T-helper 1 cell (primary cell): ENCODE measurements at regions not wholly inside any gene's neighbourhood (a gene's known extent, or its start where the extent isn't known, plus 50 kb on each side); places are given as distances from the start of the nearest gene placed in this dataset.

Source experiments
- DNase-seq, 5 donors: peaks; one replicate each; pipeline ENCODE4 v3.0.0-alpha.2; 2012 to 2020

- no peak for DNase-seq
These were observed 178.8 kb upstream of the HDAC4 start for GRCh38 chr2:239579524-239580198.

- no peak for DNase-seq
These were observed 178.3 kb upstream of the HDAC4 start for GRCh38 chr2:239579081-239579480.

DNA sequence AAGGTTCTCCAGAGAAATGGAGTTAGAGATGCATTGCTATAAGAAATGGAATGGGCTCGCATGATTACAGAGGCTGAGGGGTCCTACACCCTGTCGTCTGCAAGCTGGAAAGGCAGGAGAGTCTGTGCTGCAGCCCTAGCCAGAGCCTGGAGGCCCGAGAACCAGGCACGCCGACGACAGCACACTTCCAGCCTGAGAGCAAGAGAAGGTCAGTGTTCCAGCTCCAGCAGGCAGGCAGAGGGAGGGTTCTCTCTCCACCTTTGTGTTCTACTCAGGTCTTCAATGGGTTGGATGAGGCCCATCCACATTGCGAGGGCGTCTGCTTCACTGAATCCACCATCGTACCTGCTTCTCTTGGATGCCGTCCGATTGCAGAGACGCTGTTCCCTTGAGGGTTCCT is 177.6 kb upstream of the HDAC4 start:
- DNase-seq, result no peak

DNA sequence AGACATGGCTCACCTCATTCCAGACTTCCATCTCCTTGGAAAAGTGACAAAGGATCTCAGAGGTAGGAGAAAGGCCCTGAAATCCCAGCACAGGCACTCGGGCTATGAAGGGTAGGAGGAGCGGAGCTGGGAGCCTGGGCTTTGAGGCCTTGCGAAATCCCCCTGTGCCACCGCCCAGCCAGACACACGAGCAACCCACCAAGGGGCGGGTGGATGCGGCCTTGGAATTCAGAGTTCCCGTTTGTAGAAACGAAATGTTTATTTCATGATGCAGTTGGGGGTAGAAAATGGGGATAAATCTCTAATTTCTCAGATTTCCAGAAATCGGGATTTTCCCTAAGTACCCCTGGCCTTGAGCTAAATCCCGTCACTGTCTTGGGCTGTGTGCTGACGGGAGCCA is 177.1 kb upstream of the HDAC4 start:
- DNase-seq, result no peak

- no peak for DNase-seq
These were observed 176.2 kb upstream of the HDAC4 start for GRCh38 chr2:239576784-239577685.

- no peak for DNase-seq
These were observed 175.2 kb upstream of the HDAC4 start for GRCh38 chr2:239575931-239576445.

DNA sequence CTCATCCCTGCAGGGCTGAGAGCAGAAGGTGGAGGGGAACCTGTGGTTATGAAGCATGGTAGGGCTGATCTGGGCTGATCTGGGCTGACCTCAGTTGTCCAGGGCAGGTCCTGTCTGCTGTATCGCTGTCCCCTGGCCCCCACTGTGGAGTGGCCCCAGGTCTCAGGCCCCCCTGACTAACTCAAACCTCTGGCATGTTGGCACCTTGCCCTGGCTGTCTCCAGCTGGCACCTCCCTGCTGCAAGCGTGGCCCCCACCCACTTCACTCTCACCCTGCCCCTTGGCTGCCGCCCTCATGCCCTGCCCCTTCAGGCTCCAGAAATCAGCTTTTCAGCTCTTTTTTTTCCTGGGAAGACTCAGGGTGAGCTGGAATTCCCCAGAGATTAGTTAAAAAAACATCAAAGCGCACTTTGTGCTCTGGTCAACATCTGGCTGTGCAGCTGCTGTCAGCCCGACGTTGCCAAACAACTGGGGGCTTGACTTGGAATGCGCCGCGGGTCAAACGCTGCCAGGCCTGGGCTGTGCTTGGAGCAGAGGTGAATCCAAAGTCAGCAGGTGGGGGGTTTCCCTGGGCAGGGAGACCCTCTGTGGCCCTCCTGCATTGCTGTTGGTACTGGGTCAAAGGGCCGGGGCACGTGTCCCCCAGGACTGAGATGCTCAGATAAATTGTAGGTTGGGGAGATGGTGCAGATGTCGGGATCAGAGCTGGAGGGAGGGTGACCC is 173.8 kb upstream of the HDAC4 start:
- DNase-seq, result no peak

DNA sequence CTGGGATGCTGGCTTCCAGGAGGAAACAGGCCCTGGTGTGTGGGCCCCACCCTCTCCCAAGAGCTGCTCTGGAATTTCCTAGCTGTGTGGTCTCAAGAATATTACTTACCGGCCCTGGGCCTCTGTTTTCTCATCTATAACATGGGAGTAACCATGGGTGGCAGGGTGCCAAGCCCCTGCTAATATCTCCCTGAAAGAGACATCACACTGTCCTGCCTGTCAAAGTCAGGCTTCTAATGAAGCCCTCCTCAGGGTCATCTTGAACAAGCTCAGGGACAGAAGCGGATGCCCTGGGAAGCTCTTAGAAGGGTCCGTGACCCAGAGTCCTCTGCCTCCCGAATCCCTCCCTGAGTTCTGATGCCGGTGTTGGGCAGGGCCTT is 173.2 kb upstream of the HDAC4 start:
- DNase-seq, result no peak

GRCh38 chr2:239570971-239571520 is 170.2 kb upstream of the HDAC4 start:
- no peak for DNase-seq

GRCh38 chr2:239570216-239570925 is 169.6 kb upstream of the HDAC4 start:
- no peak for DNase-seq

GRCh38 chr2:239569401-239570090 is 168.7 kb upstream of the HDAC4 start:
- no peak for DNase-seq

- no peak for DNase-seq
These were observed 167.8 kb upstream of the HDAC4 start for GRCh38 chr2:239568601-239569000.

DNA sequence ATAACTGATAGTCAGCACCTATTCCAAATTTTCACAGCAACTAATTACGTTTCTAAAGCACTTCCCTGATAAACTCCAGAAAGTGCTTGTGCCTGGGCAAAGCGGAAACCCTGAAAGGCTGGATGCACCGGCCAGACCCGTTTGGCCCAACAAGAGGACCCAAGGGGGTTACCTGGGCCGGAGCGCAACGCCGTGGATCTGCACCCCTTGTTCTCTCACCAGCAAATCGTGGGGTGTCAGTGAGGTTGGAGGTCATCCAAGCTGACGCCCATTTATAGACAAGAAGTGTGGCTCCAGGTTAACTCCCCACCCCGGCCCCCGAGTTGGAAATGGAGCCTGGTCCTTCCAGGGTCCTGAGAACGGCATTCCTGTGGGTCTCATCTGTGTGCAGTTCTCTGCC is 167.0 kb upstream of the HDAC4 start:
- no peak for DNase-seq

DNA sequence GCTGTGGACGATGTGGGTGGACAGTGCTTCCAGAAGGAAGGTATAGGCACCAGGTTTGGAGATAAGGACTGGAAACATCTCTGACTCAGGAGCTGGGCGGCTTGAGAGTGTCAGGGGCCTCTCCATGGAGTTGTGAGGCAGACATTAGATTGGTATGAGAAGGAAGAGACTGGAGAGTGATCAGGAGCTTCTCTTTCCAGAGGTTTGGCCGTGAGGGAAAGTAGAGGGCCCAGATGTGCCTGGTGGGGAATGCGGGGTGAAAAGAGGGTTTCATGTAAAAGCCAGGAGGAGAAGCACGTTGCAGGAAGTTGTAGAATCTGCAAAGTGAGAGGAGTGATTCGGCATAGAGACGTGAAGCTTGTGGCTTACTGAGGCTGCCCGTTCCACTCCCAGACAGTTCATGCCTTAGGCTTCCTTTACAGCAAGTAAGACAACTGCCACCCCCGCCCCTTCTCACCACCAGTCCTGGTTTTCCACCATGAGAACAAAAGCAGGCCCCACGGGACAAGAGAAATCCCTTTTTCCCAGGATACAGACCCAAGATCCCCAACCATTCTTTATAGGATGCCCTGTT is 166.3 kb upstream of the HDAC4 start:
- no peak for DNase-seq

DNA sequence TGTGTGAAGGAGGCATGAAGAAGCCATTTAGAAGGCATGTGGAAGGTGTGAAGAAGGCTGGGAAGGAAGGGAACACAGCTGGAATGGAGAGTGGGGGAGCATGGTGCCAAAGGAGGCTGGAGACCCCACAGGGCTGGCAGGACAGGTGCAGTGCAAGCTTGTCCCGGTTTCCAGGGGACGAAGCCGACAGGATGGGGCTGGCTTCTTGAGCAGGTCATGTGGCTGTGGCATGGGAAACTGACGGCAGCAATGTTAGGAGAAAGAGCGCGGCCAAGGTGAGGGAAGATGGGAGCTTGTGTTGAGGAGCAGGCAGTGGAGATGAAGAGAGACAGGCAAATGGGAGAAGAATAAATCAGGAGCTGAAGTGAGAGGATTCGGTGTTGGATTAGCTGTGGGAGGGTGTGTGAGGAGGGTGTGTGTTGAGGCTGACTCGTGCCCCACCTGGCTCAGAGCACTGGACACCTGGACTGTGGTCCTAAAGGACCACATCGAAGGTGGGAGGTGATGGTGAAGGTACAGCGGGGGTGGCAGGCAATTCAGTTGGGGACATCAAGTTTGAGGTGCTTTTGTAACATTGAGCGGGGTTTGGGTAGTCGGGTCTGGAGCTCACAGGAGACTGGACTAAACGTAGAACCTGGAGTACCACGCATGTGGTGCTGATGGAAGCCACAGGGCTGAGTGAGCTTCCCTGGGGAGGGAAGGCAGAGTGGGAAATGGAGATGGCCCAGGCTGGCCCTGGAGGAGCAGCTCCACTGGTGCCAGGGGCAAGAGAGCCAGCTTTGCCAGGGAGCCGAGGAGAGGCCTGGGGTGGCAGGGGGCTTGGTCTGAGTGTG is 165.6 kb upstream of the HDAC4 start:
- DNase-seq, result no peak

GRCh38 chr2:239564587-239564986 is 163.8 kb upstream of the HDAC4 start:
- DNase-seq, result no peak

- no peak for DNase-seq
These were observed 162.7 kb upstream of the HDAC4 start for GRCh38 chr2:239563561-239563960.

DNA sequence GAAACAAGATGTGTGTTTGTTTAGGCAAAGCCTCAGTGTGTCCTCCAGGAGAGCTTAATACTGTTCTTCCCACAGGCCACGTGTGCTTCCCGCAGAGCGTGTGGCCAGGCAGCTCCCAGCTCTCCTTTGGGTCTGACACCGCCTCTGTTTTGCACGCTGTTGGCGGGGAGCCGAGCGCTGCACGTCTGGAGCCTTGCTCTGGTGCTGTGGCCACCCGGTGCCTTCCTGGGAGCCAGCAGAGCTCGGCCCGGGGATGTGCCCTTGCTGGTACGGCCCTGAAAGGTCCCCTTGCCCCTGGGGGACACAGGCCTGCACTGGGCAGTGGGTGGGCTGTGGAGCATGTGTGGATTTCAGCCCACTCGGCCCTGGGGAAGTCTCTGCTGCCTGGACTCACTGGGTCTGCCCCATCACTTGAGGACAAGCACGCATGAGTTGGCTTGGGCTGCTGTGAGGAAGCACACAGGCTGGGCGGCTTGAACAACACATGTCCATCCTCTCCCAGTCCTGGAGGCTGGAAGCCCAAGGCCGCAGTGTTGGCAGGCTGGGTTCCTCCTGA is 160.7 kb upstream of the HDAC4 start:
- DNase-seq, result no peak

GRCh38 chr2:239559417-239560261 is 158.8 kb upstream of the HDAC4 start:
- no peak for DNase-seq
